RPMI8226 (cell line): ENCODE measurements at regions not wholly inside any gene's neighbourhood (a gene's known extent, or its start where the extent isn't known, plus 50 kb on each side); places are given as distances from the start of the nearest gene placed in this dataset.
"Not testable (repeated sequence)": the region's sequence is repeated elsewhere in the genome, so short reads cannot be mapped to it uniquely, and the experiment has no call there.

Experiments used
- DNase-seq: peaks from one replicate; pipeline ENCODE4 v3.0.0-alpha.2; 2015

DNA sequence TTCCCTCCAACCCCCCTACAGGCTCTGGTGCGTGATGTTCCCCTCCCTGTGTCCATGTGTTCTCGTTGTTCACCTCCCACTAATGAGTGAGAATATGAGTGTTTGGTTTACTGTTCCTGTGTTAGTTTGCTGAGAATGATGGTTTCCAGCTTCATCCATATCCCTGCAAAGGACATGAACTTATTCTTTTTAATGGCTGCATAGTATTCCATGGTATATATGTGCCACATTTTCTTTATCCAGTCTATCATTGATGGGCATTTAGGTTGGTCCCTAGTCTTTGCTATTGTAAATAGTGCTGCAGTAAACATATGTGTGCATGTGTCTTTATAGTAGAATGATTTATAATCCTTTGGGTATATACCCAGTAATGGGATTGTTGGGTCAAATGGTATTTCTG, 175.5 kb upstream of the DTNA start:
- not testable (repeated sequence) for DNase-seq

DNA sequence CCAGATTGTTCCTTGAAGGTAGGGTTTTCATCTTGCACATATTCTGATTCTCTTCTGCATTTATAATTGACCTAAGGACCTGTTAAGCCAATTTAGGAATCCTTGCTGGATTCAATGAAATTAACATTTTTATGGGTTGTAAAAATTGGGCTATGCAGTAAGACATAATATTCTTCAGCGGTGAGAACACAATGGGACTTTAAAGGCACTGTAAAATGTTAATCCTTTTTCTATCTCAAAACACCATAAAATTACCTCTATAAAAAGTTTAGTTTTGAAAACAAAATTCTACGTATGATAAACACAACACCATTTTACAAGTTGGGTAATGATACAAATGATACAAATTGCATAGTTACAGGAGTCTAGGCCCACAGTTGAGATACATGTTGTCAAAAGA, 169.2 kb upstream of the DTNA start:
- no peak for DNase-seq

DNA sequence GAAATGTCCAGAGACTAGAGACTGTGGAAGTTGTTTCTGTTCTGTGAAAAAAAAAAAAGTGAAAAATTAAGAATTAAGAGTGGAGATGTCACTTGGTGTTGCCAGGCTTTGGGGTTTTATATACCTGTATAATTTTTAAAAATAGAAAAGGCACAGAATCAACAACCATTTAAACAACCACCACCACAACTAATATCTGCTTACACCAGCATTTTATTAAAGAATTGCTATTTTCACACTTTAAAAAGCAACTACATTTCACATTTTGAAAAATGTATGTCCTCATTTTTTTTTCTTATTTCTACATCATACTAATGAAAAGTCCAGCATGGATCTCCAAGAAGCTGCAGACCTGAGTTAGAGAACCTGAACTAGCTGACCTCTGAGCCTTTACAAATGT, 167.5 kb upstream of the DTNA start:
- no peak for DNase-seq

DNA sequence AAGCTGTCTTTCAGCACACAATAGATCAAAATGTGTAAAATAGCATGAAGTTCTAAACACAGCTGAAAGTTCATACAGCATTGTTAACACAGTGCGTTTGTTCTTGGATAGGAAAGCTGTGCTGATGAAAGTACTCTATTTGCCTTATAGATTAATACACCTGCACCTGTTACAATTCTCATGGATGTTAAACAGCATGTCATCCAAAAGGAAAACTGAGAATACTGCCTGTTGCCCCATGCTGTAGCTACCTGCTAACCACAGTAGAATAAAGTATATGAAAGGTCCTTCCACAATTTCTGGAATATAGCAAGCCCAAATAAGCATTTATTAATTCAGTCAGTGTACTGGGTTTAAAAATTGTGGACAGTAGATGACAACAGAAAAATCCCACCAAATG, 166.7 kb upstream of the DTNA start:
- no peak for DNase-seq

DNA sequence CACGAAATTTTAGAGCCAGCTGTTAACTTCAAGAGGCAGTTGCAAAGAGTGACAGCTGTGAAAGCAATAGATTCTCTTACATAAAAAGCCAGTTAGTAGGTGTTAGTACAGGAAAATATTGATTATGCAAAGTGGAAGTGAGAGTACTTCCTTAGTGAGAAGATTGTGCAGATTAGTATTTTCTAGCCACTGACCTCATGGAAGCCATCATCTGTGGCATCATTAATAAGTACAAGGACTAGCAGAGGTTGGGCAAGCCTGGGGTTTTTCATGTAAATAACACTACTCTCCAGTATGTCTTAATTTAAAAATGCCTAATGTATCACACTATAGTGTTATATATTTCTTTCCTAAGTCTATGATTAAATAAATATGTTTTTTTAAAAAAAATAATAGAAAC, 166.2 kb upstream of the DTNA start:
- no peak for DNase-seq

- no peak for DNase-seq
These were observed 165.2 kb upstream of the DTNA start for GRCh38 chr18:34544930-34545329.

DNA sequence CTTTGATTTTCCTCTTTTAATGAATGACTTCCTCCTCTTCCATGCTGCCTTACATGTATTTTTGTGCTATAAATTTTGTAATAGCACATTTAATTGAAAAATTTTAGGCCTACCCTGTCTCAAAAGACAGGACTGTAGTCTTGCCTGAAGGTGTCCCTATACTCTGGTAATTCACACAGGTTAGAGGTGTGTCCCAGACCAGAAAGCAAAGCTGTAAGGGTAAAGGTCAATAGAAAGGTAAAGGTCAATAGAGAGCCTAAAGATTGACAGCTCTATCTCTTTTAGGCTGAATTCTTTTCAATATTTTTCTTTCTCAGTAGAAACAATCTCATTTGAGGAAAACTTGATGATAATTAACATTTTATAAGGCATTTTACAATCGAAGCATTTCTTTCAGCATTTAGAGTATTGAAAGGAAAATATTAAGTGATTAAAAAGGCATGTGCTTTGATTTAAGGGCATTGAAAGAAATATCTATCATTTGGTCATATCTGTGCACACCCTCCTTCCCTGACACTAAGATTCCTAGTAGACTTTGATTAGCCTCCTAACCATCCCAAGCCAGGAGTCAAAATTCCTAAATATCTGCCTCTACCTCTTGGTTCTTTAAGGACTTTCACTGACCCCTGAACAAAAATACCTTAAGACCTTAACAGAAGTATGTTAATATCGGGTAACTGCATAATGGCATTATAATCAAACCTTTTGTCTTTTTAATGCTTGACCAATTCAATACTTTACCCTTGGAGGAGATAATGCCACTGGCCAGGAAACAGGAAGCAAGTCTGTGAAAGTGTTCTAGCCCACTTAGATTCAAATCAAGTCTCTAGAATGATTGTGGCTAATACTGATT, 161.8 kb upstream of the DTNA start:
- no peak for DNase-seq

DNA sequence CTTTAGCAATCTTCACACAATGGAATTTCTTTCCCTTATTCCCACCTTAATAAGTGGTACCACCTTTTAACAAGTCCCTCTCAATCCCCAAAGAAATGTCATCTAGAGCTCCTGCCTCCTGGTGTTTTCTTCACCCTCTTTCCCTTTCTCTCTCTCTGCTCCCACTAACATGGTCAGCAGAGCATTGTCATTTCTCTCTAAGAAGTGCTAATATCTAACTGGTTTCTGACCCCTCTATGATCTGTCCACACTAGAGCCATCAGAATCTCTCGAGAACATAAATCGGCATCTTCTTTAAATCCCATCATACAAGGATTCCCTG, 161.2 kb upstream of the DTNA start:
- no peak for DNase-seq

- DNase-seq = no peak
These were observed 160.7 kb upstream of the DTNA start for GRCh38 chr18:34549367-34549766.

GRCh38 chr18:34550156-34550555, 159.9 kb upstream of the DTNA start:
- DNase-seq = no peak

- DNase-seq = no peak
These were observed 159.2 kb upstream of the DTNA start for GRCh38 chr18:34550902-34551301.

DNA sequence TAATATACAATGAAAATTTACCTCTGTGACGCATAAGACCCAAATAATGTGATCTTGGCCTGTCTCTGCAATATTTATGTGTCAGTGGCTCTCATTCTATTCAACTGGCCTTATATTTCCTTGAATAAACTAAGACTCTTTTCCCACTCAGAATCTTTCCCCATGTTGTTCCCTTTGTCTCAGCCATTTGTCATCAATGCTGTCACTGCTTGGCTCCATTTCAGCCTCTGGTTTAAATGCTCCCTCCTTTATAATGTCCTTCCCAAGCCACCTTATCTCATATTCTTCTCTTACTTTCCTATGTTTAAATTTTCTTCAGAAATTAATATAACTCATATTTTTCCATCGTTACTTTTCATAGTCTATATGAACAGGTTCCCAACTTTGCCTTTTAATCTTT, 158.3 kb upstream of the DTNA start:
- DNase-seq = no peak

DNA sequence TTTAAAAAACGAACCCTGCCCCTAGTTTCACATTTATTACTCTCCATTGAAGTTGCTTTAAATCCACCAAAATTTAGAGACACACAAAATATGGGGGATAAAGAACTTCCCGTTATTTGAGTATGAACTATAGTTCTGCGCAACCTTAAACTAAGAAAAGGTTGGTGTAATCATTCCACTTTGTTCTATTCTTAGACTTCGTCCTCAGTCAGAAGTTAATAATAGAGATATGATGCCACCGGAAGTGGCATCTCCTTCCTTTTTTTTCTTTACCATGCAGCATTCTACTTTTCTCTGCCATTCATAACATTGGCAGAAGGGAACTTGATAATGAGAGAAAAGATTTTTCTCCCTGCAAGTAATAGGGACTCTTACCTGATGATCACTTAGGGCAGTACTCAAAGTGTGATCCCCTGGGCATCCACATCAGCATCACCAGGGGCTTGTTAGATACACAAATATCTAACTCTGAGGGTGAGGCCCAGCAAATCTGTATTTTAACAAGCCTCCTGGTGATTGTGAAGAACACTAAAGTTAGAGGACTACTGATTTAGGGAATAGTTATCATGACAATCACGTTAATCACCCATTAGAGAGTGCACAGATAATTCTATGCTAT, 147.7 kb upstream of the DTNA start:
- no peak for DNase-seq

- DNase-seq = no peak
These were observed 142.2 kb upstream of the DTNA start for GRCh38 chr18:34567857-34568256.

GRCh38 chr18:34576622-34577021, 133.5 kb upstream of the DTNA start:
- no peak for DNase-seq

GRCh38 chr18:34583895-34584294, 126.2 kb upstream of the DTNA start:
- no peak for DNase-seq

GRCh38 chr18:34590503-34590902, 119.6 kb upstream of the DTNA start:
- no peak for DNase-seq

DNA sequence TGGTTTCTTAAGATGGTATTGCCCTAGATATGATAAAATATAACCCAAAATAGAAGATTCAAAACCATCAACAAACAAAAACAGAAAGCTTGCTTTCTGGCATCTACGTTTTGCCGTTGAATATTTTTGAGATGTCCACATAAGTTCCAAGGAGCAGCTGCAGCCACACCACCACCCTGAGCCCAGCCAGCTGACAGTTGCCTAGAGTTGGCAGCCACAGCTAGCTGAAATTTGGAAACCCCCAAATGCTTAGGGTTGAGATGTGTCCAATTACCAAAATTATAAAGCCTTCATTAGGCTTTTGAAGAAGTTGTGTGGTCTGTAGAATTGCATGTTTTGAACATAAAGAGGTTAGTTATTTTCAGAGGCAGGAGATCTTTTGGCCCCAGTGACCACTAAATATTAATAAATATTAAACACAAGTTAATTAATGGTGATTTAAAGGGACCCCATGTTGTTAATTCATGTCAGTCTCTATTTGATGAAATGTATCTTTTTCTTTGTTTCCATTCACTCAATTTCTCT, 118.1 kb upstream of the DTNA start:
- no peak for DNase-seq

DNA sequence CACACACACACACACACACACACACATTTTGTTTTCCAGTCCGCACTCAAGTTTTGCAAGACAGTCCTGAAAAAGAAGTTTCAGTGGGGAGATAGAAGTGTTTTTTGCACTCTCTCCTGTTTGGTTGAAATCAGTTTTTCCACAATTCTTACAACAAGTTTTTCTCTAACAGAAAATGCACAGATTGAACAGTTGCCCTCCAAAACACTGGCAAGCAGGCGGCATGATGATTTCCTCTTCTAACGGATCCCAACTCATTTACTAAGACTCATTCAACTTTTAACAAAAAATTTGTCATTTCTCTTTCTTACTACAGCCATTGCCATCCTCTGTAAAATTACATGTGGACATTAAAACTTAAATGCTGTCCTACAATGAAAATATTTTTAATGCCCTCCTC, 117.6 kb upstream of the DTNA start:
- DNase-seq = no peak

- DNase-seq = no peak
These were observed 117.1 kb upstream of the DTNA start for GRCh38 chr18:34592961-34593382.

- DNase-seq = no peak
These were observed 115.8 kb upstream of the DTNA start for GRCh38 chr18:34594266-34594665.

DNA sequence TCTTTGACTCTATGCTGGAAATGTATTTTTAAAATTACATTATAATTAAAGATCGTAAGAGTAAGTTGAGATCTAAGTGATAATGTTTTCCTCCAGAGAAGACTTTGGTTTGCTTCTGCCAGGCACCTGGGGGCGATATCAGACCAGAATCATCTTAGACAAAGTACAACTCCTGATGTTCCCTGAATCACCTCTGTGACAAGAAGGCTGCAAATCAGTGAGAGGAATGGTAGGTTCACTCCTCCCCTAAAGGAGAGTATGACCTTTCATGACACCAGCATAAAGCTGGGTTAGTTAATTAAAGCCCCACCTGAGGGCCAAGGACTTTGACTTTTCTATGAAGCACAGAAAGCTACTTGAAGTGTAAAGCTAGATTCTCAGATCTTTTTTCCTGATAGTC, 114.4 kb upstream of the DTNA start:
- peak; percentile 32 for DNase-seq

- DNase-seq = no peak
These were observed 111.9 kb upstream of the DTNA start for GRCh38 chr18:34598120-34598635.

- no peak for DNase-seq
These were observed 109.9 kb upstream of the DTNA start for GRCh38 chr18:34600158-34600557.
